ENCODE measurements at regions not wholly inside any gene's neighbourhood (a gene's known extent, or its start where the extent isn't known, plus 50 kb on each side); places are given as distances from the start of the nearest gene placed in this dataset.

DNA sequence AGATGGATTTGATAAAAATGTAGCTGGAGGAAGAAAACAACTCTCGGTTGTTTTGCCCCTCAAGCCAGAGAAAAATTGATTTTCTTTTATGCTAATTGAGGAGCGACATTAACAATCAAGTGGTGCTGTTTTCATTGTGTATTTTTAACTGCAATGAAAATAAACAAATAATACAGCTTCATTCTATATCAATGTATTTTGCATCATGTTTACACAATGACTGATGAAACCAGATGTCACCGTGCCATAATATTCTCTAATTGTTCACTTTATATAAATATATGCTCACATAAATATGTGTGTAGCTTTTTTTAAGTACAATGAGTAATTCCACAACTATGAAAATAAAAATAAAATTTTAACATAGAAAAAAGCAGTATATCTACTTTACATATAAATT is 139.0 kb upstream of the PRDM9 start:
- intact Hi-C loops (cut with micrococcal nuclease): no loop called here

DNA sequence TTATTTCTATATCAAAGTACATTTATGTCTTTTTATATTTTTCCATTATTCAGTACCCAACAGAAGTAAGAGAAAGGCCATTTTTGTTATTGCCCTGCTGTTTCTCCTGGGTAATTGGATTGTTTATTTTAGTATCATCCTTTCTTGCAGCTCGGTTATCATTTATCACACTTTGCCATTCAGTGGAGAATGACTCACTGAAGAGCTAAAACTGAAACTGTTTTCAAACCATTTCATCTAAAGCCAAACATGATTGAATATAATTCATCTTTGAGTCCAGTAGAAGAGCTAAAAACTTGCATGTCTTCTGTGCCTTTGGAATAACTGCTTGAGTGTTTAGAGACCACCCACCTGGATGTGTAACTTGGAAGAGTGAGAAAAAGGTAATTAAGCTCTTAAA is 139.5 kb upstream of the PRDM9 start:
- intact Hi-C loops (cut with micrococcal nuclease): no loop called here

DNA sequence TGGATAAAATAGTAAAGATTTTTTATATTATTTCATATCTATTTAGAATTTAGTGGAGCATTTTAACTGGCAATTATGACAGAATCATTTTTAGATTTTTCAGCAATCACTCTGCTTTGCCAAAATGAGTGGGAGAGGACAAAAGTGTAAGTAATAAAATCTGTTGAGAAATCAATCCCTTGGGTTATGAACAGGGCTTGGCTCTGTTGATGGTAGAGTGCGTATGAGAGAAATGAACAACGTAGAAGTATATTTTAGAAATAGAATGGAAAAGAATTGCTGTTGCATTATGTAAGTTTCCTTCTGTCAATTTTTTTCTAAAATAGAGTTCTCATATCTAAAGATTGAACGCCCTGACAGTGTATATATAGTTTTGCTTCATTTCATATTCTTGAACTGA is 154.1 kb upstream of the PRDM9 start:
- intact Hi-C loops (cut with micrococcal nuclease): no loop called here

DNA sequence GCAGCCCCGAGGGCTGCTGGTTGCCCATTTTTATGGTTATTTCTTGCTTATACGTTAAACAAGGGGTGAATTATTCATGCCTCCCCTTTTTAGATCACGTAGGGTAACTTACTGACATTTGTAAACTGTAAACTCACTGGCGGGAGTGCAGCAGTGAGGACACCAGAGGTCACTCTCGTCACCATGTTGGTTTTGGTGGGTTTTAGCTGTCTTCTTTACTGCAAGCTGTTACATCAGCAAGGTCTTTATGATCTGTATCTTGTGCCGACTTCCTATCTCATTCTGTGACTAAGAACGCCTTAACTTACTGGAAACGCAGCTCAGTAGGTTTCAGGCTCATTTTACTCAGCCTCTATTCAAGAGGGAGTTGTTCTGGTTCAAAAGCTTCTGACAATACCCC is 155.0 kb upstream of the PRDM9 start:
- intact Hi-C loops (cut with micrococcal nuclease): no loop called here

DNA sequence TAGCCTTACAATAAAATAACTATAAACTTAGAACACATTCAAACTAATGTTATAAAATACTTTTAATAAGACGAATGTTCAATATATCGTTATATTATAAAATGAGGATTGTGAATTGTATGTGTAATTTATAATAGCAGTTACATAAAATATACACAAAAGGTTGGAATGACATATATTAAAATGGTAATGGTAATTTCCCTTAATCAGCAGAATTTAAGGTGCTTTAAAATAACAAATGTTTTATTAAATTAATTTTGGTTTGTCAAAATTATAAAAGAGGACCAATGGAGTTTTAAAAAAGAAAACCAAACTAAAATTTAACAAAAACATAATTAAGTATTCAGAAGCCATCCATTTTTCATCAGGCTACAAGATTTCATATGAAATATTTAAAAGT is 164.3 kb upstream of the PRDM9 start:
- intact Hi-C loops (cut with micrococcal nuclease): no loop called here

DNA sequence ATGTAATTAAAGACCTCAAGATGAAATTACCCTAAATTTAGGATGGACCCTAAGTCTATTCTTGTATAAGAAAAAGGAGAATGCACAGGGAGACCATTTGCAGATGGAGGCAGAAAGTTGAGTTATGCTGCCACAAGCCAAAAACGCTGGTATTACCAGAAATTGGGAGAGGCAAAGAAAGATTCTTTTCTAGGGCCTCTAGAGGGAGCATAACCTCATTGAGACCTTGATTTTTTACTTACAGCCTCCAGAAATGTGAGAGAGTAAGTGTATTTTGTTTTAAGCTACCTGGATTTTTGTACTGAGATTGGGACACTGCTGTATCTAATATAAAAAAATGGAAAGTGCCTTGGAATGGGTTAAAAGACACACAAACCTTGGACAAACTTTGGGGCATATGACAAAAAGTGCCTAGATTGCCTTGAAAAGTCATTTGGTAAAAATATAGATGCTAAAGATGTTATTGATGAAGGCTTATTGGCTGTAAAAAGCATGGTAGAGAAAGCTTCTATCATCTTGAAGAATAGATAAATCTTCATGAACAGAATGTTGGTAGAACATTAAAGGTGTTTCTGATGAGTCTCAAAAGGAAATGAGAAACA is 174.7 kb upstream of the PRDM9 start:
- intact Hi-C loops (cut with micrococcal nuclease): no loop called here

DNA sequence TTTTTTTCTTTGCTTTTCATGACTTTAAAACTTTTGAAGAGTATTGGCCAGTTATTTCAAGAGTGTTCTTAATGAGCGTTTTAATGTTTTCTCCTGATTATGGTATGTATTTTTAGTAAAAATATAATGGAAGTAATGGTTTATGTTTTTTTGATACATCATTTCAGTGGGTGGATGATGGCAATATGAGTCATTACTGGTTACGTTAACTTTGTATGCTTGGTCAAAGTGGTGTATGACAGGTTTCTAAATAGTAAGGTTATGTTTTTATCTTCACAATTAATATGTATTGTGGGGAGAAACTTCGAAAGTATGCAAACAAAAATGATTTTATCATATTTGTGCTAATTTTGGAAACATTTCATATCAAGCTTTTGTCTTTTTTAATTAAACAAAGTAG is 176.7 kb upstream of the PRDM9 start:
- intact Hi-C loops (cut with micrococcal nuclease): no loop called here

DNA sequence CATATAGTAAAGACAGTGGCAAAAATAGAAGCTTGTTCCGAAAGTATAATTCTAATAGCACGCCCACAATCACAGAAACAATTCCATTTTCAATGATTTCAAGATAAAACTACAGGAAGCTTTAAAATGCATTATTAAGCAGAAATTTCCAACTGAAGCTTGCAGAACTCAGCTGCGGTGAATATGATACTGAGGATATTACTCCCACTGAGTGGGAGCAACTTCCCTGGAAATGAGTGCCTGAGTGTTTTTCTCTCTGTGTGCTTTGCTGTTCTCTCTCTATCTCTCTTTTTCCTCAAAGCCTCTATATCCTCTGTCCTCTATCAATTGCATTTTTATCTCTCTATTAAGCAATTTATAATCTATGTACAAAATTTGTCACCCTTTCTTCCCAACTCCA is 187.5 kb upstream of the PRDM9 start:
- intact Hi-C loops (cut with micrococcal nuclease): no loop called here

DNA sequence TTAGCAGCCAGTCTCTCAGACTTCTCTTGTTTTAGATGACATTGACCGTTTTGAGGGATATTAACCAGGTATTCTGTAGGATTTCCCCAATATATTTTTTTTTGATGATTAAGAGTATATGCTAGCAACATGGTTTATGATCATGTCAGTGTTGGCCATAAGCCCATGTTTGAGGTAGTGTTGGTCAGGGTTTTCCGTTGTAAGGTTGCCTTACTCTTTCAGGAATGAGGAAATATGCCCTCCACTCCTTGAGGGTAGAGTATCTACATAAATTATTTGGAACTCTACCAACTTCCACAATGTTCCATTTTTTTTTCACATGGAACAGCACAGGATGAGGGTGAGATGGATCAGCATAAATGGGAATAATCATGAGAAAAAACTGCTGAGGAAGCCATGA is 188.4 kb upstream of the PRDM9 start:
- intact Hi-C loops (cut with micrococcal nuclease): no loop called here

DNA sequence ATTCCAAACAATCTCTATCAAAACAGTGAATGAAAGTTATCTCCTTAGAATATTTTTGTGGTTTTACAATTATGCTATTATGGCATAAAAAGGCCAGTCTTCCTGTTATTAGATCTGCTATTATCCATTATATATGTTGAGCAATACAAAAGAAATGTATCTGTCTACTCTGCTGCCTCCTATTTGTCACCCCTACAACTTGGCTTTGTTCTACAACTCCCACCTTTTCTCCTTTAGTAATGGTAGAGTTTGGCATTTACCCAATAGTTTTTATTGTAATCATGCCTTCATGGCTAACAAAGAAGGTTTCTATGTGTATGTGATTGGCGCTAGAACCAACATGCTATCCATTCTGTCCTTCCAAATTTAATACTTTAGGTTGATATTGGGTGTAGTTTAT is 189.2 kb upstream of the PRDM9 start:
- intact Hi-C loops (cut with micrococcal nuclease): no loop called here

DNA sequence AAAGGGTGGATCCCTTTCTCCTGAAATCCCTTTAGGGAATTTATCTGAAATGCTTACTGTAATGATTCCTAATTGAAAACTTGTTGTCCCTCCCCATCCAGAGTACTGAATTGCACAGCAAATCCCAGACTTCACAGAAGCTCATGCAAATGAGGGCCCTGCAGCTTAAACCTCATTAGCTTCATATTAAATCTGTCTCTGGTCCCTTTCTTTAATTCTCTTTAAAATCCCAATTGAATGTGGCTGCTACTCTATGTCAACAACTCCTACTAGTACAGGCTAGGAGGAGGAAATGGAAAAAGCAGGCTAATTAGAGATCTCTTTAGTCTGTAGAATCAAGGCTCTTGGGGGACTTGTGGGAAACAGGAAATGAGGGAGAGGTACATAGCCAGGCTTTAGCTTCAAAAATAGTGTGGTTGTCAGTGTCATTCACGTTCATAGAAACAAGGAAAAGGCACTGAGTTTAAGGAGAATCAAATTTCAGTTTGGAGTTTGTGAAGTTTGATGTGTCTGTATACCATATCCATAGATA is 191.3 kb upstream of the PRDM9 start:
- intact Hi-C loops (cut with micrococcal nuclease): no loop called here

DNA sequence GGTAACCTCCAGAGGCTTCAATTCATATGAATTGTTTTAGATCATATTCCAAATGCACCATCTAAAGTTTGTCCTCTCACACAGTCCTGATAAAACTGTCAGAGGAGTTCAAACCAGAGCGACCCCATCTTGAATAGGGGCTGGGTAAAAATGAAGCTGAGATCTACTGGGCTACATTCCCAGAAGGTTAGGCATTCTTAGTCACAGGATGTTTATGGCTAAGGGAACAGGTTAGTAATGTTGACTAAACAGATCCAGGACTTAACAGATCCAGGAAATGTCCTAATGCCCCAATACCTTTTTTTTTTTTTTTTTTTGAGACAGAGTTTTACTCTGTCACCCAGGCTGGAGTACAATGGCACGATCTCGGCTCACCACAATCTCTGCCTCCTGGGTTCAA is 192.6 kb upstream of the PRDM9 start:
- intact Hi-C loops (cut with micrococcal nuclease): no loop called here

DNA sequence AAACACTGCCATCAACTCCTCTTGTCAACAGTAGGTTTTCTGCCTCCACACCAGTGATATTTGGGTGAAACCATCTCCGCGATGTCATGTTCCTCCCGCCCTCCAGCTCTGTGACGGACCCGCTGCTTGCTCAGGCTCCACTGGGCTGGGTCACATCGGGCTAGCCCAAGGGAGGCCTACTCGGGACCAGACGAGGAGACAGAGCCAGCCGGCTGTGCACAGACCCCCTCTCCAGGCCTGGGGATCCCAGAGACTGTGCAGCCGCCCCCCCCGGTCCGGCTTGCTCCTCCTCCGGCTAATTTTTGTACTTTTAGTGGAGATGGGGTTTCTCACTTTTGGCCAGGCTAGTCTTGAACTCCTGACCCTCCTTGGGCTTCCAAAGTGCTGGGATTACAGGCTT is 202.4 kb upstream of the PRDM9 start:
- intact Hi-C loops (cut with micrococcal nuclease): no loop called here

DNA sequence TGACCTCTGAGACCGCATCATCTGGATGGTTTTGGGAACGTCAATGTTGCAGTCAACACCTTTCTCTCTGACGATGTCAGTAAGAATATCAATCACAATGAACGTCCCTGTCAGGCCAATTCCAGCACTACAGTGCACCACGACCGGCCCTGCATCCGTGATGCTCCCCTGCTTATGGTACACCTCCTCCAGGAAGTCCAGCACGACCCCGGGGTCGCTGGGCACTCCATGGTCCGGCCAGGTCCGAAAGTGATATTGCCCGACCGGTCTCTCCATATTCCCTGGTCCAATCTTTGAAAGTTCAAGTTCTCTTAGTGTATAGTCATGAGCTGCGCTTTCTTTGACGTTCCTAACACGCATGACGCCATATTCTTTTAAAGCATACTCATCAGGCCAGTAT is 203.6 kb upstream of the PRDM9 start:
- intact Hi-C loops (cut with micrococcal nuclease): no loop called here

DNA sequence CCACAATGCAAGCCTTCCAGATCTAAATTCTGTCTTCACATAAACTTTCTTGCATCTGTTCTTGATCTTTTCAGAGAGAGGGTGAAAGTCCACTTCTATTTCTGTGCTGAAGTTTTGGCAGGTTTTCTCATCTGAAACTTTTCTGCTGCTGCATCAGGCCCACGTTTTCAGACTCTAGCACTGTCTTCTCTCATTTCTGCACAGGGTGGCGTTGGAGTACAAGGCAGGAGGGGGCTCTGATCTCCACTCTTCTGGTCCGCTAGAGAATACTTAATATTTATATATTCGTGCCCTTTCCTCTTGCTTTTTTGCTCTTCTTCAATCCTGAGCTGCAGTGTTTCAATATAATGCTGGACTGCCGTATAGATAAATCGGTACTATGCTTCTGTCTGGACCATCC is 204.0 kb upstream of the PRDM9 start:
- intact Hi-C loops (cut with micrococcal nuclease): no loop called here

DNA sequence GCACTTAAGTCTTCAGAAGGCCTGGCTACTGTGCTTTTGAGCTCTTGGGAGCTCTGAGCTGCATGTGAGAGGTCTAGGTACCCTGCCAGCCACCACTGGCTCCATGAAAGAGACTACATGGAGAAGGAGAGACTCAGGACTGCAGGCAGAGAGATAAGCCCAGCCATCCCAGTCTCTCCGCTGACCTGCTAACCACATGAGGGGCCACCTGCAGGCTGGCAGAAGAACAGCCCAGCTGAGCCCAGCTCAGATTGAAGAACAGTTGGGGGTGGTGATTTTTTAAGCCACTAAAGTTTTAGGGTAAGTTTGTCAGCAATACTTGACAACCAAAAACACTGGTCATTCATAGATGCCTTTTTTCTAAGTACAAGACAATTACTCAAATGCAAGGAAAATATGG is 205.0 kb upstream of the PRDM9 start:
- intact Hi-C loops (cut with micrococcal nuclease): no loop called here

DNA sequence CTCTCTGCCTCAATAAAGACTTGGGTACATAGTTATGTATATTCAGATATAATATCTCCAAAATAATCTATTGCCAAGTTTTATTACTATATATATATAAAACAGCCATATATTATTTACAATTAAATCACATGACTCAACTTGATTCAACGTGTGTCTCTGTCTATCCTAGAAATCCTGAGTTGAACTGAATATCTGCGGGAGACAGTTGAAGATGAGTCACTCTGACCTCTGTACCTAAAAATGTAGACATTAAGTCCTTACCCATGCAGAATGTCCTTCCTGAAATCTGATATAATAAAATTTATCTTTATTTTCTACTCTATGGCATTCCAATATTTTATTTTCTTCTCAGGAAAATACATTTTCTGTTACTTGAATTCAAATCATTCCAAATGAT is 218.2 kb upstream of the PRDM9 start:
- intact Hi-C loops (cut with micrococcal nuclease): no loop called here

DNA sequence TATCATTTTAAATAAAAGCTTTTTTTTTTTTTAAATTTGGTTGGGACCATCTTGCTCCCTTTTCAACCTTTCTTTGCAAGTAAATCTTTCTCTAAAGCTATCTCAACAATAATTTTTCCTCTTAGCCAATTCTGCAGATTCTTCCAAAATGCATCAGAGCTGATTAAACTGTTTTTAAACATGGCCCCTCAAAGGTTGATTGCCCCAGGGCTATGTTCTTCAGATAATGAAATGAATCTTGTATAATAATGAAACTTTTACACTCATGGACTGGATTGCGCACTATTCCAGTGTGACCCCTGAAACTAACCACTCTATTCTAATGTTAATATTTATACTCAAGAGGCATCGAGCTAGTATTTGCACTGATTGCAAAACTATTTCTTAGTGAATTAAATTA is 222.8 kb upstream of the PRDM9 start:
- intact Hi-C loops (cut with micrococcal nuclease): no loop called here

DNA sequence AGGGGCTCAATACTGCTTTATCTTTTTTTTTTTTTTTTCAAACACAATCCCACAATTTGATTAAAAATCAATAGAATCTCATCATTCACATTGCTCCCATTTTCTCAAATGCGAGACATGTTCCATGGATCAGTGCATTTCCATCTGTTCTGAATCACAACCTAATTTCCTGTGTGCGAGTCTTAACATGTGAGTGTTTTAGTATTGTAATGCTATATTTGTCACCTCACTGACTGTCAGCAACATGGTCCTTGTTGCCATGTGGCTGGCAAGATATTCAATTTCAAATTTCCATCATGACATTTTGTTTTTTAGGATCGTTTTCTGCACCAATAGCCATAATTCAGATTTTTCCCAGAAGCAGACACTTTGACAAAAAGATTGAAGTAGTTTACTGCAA is 233.2 kb upstream of the PRDM9 start:
- intact Hi-C loops (cut with micrococcal nuclease): no loop called here

DNA sequence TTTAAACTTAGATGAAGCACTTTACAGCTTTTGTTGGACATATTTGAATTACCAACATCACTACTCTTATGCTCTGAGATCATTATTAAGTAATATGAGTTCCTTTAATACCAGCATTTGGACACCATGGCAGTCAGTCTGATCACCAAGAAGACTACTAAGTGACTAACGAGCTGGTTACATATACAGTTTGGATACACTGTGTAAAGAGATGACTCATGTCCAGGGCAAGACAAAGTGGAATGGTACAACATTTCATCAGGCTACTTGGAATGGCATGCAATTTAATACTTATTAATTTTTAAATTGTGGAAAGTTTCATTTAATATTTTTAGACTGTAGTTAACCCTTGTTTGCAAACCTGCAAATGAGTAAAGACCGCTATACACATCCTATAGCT is 237.4 kb upstream of the PRDM9 start:
- intact Hi-C loops (cut with micrococcal nuclease): no loop called here

DNA sequence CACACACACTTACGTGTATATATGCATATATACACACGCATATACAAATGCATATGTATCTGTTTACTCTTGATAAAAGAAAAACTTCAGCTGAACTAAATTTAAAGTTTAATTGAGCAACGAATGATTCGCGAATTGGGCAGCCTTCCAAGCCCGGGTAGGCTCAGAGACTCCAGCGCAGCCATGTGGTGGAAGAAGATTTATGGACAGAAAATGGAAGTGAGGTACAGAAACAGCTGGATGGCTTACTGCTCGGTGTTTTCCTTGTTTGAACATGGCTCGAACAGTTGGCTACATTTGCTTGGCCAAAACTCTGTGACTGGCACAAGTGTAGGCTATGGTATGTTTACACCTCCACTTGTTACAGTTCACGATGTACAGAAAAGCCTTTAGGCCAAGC is 239.3 kb upstream of the PRDM9 start:
- intact Hi-C loops (cut with micrococcal nuclease): no loop called here

DNA sequence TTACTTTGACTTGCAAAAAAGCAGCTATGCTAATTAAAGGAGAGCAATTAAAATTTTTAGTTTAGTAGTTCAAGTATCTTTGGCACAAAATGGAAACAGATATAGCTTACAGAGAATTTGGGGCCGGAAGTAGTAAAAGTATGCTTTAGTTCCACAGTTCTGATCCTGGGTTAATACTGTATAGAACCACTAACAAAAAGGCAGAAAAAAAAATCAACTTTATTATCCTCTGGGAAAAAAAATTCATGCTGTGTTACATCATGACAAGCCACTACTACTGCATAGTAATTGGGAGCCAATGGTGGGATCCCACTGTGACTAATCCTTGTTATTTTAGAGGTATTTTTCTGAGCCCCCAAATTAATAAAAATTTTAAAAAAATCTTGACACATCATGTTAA is 246.8 kb upstream of the PRDM9 start:
- intact Hi-C loops (cut with micrococcal nuclease): no loop called here

DNA sequence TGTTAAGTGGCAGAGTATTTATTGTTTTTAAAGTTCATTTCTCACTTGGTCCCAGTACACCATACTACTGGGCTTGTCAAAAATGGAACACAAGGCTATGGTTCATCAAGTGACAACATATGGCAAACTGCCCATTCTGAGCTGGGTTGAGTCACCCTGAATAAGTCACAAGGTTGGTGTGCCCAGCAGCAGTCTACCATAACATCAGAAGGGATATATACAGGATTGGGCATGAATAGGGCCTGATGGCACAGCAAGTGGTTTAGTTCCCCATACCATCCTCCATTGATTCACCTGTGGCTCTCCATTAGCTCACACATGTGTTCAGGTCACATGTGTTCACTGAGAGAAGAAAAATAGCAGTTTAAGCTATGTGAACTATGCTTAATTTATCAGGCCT is 249.8 kb upstream of the PRDM9 start:
- intact Hi-C loops (cut with micrococcal nuclease): no loop called here

DNA sequence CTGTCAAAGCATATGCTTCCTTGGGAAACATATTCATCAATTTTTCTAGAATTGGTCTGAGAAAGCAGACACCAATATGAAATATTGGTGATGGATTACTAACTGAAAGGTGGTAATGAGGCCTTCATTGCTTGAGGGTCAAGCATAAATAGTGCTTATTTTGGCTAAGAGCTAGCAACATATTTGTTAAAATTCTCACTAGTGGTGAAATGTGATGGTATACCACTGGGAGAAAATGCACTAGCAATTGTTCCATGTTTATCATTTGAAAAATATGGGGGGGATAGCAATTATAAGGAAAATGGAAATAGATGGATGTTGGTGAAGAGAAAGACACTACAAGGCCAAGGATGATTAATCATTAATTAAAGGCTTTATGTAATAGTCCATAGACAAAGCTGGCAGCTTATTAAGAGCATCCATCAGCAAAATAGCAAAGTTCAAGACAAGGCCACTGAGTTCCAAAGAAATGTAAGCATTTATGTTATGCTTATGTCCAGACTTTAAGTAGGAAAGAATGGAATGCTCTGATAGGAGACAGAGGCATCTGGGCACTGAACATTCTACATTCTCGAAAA is 253.7 kb upstream of the PRDM9 start:
- intact Hi-C loops (cut with micrococcal nuclease): no loop called here
